Left hindlimb (tissue), 1 donor: ENCODE measurements at regions not wholly inside any gene's neighbourhood (a gene's known extent, or its start where the extent isn't known, plus 50 kb on each side); places are given as distances from the start of the nearest gene placed in this dataset.
"Not testable (repeated sequence)": the region's sequence is repeated elsewhere in the genome, so short reads cannot be mapped to it uniquely, and the experiment has no call there.

ENCODE experiments used
- DNase-seq: peaks from one replicate; pipeline ENCODE4 v3.0.0-alpha.2; 2018

DNA sequence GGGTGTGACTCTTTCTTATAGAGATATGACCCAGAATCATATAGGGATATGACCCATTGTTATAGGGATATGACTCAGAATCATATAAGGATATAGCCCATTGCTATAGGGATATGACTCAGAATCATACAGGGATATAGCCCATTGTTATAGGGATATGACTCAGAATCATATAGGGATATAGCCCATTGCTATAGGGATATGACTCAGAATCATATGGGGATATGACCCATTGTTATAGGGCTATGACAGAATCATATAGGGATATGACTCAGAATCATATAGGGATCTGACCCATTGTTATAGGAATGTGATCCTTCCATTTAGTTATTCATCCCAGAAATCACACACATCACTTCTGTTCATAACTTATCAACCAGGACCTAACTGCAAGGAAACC, 312.2 kb upstream of the ADARB2 start:
- DNase-seq = no peak

DNA sequence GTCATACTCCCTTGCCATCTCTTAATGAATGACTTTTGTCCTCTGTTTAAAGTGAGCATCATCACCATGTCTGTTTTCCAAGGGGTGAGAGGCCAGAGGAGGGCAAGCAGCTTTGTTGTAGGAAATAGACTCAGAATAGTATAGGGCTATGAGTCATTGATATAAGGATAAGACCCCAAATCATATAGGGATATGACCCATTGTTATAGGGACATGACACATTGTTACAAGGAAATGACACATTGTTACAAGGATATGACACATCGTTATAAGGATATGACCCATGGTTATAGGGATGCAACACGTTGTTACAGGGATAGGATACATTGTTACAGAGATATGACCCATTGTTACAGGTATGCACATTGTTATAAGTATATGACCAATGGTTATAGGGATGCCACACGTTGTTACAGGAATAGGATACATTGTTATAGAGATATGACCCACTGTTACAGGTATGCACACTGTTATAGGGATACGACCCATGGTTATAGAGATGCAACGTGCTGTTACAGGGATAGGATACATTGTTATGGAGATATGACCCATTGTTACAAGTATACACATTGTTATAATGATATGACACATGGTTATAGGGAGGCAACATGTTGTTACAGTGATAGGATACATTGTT, 311.1 kb upstream of the ADARB2 start:
- DNase-seq = no peak

DNA sequence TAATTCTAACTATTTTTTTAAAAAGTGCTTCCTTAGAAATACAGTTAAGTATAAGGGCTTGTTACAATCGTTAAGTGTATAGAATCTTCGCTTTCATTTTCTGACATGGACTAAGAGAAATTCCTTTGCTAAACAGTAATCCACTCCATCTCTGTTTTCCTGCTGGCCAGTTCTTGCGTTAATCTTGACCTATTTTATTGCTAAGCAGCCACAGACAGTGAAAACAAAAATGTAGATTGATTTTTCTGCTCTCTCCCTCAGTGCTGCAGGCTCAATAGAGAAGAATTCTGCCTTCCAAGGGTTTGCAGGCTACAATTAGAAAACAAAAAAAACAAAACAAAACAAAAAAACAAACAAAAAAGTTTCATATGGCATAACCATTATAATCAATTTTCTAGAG, 310.4 kb upstream of the ADARB2 start:
- DNase-seq = no peak

DNA sequence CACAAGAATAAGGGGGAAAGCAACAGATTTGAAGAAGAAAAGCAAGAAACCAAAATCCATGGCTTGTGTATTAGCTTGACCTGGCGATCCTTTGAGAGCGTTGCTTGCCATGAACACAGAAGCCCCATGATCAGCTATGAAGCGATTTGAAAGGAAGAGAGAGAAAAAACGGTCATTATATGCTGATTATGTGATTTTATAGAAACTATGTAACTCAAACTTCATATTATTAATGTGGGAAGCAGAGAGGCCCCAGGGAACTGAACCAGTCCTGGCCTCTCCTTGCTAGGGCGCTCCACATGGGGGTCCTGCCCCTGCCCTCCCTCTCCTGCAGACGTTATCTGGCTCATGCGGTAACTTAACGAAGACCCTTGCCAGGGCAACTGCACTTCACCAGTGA, 306.1 kb upstream of the ADARB2 start:
- no peak for DNase-seq

DNA sequence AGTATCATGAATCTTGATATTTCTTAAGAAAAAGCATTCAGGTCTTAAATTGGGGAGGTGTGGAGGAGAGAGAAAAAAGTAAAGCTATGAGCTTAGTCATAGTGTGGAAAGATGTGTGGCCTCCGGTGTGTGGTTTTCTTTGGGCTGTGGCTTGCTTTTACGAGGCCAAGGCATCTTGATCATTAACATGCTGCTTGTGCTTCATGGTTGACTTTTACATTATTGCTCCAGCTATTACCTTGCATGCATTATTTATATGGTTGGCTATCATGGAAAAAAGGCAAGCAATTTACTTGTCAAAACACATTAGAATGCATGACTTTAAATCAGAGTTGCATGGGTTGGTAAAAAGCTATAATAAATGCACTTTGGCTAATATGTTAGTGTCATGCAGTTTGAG, 300.7 kb upstream of the ADARB2 start:
- no peak for DNase-seq

DNA sequence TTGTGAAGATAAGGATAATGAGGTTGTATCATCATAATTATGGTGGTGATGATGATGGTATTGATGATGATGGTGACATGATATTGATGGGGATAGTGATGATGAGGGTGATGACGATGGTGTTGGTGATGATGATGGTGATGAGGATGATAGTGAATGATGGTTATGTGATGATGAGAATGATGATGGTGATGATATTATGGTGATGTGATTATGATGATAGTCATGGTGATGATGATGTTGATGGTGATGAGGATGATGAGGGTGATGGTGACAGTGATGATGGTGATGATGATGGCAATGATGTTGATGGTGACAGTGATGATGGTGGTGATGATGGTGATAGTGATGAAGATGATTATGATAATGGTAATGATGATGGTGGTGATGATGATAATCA, 299.9 kb upstream of the ADARB2 start:
- DNase-seq = no peak

DNA sequence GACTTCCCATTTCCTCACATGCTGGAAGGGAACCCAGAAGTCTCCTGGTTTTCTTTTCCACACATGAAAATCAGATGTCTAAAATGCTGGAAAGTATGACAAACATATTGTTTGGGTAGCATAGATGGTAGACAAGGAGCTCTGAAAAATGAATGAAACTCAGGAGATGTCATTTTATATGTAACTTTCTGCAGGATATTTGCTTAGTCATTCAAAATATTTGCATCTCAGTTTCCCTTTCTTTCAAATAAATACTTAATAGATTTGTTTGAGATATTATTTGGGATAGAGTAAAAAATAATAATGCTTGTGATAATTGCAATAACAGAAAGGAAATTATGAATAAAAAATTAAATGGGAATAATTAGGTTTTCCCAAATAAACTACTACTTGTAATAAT, 298.9 kb upstream of the ADARB2 start:
- no peak for DNase-seq

DNA sequence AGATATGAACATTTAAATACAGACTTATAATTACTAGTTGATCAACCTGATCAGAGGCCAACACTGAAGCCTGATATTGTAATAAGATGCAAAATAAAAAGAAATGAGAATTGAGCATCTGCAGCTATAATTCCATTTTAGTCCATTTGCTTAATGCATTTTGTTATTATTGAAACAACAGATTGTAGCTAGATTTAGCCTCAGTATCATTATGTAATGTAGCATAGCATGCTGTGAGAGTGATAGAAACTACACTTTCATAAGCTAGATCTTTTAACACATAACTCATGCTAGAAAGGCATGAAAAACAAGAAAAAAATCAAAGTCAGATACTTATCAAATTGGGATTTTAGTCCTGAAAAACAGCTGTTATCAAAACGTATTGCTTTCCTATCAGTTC, 292.7 kb upstream of the ADARB2 start:
- no peak for DNase-seq

DNA sequence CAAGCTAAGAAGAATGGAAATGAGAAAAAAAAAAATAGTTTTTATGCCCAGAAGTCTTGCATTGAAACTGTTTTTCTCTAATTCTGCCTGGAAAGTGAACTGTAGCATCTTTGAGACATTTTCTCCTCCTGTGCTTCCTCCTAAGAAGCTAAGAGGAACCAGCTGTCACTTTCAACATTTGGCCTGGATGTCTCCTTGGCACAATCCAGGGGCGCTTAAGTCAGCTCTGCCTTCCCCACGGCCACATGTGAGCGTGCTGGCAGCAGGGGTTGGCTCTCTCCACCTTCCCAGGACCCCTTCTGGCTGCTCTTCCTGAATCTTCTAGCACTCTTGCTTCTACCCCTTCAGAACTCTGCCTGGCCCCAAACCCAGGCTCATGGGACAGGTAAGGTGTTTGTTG, 289.6 kb upstream of the ADARB2 start:
- DNase-seq = no peak

DNA sequence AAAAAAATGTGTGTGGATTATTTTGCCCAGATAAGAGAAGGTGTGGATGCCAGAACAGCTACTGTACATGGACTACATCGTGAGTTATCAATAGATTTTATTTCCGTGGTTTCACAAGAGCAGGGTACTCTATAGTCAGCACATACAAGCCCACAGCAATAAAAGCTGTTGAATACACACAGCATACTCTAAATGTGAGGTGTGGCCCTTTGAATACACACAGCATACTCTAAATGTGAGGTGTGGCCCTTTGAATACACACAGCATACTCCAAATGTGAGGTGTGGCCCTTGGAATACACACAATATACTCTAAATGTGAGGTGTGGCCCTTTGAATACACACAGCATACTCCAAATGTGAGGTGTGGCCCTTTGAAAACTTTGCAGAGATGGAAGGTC, 287.4 kb upstream of the ADARB2 start:
- DNase-seq = not testable (repeated sequence)

DNA sequence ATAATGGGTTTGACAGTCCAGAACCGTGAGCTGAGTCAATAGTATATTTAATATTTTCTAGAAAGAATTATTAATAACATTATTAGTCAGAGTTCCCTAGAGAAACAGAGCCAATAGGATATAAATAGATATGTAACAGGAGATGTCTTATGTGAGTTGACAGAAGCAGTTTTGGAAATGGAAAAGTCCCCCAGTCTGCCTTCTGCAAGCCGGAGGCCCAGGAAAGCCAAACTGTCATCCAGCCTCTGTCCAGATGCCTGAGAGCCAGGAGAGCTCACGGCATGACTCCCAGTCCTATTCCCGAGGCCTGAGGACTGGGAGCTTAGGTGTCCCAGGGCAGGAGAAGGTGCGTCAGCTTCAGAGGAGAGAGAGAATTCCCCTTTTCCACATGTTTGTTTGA, 286.4 kb upstream of the ADARB2 start:
- DNase-seq = no peak

DNA sequence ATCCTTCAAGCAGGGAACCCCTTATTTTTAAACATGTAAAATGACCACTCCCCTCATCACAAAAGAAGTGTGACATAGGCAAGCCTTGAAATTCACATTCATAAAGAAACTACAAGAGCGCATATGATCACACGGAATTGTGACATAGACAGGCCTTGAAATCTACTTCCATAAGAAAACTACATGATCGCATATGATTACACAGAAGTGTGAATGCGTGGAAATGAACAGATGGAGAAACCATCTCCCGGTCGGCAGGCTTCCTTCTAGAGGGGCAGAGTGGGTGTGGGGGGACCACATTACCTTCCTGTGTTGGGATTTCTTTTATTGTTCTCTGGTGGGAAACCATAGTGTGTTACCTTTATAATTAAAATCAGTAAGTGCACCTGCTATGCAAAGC, 285.1 kb upstream of the ADARB2 start:
- no peak for DNase-seq

DNA sequence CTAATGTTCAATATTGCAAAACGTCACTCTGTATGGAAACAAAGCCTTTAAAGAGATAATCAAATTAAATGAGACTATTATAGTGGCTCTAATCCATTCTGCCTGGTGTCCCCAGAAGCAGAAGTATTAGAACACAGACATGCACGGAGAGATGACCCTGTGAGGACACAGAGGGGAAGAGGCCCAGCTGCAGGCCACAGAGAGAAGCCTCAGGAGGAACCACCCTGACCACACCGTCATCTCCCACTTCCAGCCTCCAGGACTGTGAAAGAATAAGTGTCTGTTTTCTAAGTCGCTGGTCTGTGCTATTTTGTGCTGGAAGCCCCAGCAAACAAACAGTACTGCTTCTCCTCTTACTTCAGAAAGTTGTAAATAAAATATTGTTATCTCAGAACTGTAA, 283.5 kb upstream of the ADARB2 start:
- DNase-seq = no peak

DNA sequence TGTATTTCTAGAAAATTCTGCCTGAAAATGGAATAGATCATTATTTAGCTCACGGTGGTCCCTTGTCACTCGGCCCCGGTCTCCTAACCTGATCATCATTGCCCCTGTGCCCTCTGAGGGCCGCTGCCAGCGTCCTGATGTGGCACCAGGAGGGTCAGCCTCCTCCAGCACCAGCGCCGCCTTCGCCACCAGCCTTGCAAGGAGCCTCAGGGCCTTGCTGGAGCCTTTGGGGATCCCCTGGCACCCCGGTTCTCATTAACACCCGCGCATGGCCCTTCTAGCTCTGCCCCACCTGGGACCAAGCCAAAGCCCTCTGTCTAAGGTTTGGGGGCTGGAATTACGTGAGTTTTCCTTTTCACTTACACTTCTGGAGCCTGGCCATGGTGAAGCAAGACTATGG, 282.5 kb upstream of the ADARB2 start:
- DNase-seq = no peak

DNA sequence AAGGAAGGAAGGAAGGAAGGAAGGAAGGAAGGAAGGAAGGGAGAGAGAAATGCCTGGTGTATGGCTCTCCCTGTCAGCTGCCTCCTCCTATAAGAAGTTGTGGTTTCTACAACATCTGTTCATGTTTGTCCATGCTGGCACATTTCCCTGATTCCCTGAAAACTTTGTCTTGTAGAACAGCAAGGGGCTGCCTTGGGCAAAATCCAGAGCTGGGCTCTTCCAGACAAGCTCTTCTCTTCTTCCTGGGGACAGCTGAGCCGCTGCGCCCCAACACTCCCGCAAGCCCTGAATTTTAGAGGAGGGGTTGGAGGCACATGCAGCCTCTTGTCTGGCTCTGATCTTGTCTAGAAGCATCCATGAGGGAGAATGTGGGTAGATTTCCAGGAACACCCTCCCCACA, 282.0 kb upstream of the ADARB2 start:
- no peak for DNase-seq

DNA sequence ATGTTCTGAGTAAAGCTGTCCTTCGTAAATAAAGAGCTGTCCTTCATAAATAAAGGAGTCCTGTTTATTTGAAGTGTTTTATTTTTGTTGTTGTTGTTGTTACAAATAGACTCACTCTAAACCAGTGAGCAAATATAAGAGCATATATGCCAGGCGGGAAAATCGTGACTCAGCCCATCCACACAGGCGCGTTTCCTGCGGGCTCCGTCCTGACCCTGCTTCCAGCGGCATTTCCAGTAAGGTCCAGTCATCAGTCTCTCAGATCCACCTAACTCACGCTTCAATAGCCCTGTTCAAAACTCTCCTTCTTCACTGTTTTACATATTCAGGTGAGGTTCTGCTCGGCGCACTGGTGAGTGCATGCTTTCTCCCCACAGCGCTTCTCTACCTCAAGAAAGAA, 277.2 kb upstream of the ADARB2 start:
- DNase-seq = no peak

DNA sequence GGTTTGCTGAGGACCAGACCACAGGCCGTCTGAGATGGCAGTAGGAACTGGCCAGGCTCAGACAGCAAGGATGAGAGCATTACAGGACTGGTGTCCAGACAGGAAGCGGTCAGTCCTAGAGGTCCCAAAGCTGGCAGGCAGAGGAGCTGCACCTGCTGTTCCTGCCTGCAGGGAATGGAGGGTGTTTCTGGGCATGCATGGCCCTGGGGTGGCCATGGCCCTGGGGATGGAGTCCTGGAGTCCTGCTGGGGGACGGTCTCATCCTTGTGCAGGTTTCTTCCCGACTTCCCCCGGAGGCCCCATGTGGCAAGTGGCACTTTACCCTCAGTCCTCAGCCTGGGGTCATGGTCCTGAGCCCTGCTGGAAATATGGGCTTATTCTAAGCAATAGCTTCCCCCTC, 274.9 kb upstream of the ADARB2 start:
- DNase-seq = no peak

DNA sequence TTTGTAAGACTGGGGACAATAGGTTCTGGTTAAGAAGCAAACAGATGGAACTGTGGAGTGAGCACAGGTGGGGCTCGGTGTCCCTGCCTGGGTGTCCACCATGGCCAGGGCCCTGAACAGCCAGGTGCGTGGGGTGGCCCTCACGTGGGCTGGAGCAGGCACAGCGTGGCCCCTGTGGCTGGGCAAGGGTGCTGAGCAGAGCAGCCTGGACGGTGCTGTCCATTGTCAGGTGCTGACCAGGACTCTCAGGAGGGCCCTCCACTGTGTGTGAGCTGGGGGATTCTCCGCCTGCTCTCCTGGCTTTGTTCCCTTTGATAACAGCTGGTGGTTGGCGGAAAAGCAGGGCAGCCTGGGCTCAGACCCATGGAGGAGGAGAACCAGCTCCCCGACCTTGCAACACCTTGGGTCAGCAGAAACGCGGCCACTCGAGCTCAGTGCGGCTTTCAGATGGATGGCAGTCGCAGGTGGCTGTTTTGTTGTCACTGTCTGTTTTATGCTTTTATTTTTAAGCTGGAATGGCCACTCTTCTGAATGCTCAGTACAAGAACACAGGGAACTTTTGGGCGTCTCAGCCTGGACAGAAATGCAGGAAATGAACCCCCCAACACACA, 273.9 kb upstream of the ADARB2 start:
- no peak for DNase-seq

DNA sequence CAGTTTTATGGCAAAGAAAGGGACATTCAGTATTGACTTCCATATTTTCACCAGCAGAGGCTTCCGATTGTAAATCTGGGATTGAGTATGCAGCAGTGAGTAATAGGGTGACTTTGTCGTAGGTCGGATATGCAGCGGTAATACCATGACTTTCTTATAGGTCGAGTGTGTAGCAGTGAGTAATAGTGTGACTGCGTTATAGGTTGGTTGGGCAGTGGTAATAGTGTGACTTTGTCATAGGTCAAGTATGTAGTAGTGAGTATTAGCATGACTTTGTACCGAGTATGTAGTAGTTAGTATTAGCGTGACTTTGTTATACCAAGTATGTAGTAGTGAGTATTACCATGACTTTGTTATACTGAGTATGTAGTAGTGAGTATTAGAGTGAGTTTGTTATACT, 268.2 kb upstream of the ADARB2 start:
- DNase-seq = no peak

DNA sequence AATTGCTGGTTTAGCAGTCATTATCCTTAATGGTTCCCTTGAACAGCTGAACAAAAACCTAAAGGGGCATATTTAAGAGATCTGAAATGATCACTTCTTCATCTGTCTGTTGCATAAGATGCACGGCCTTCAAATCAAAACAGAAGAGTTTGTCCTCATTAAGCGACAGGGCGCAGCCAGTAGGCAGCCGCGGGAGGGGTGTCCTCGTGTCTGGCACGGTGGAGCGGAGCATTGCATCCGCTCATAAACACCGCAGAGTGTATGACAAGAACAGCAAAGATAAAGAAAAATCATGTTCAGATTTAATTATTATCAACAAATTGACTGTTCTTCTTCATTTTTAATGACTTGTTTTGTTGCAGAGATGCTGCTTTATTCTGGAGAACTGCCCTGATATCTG, 255.6 kb upstream of the ADARB2 start:
- DNase-seq = no peak

DNA sequence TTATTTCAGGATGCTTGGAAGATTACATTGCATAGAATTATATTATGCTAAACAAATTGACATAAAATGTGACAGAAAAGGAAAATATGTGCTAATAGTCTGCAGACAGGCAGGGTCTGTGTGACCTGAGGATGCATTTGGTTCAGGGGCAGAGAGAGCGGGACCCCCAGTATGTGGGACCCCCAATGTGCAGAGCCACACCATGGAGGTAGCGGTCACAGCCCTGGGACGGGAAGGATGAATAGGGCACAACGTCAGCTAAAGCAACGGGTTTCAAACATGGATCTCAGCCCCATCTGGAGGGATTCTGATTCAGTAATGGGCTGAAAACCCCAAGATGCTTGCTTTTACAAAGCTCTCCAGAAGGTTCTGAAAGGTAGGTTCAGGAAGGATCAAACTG, 251.8 kb upstream of the ADARB2 start:
- no peak for DNase-seq

DNA sequence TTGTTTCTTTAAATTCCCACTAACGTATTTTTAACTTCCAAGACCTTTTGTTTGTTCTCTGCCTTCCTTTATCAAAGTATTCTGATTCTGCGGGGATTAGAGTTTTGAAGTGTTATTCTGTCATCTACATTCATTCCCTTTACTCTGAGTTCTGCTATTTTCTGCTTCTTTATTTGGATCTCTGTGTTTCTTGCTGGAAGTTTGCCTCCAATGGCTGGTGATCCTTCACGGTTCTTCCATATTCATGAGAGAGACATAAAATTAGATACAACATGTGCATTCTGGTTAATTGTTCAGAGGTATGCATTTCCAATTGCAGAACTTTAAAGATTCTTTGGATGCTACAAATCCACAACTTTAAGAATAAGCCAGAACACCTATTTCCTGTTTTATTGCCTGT, 244.7 kb upstream of the ADARB2 start:
- DNase-seq = no peak

DNA sequence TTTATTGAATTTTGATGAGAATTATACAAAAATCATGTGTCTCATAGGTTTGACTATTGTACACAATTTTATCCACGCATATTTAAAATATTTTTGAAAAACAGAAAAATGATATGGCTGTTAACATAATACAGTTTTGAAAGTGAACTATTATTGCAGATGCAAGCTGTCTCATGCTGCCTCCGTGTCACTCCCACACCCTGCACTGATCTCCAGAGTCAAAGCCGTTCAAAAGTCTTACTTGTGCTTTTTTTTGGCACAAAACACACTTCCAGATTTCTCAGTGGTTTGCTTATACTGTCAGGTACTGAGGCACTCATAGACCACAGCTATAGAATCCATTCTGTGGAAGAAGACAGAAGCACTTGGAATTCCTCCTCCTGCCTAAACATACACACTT, 243.1 kb upstream of the ADARB2 start:
- no peak for DNase-seq

DNA sequence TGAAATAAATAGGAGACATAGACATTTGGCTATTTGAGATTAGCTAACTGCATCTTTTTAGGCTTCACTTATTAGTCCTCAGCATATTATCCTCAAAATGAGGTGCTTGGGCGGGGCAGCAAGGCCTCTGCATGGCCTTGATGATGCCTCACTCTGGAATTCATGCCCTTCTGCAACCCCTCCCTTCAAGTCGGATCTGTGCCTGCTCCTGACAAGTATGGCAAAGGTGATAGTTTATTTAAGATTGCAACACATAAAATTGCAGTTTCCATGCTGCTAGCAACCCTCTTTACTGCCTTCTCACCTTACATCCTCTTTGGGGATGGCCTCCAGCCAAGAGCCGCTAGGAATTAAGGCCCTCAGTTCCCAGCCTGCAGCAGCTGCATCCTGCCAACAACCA, 241.3 kb upstream of the ADARB2 start:
- no peak for DNase-seq

DNA sequence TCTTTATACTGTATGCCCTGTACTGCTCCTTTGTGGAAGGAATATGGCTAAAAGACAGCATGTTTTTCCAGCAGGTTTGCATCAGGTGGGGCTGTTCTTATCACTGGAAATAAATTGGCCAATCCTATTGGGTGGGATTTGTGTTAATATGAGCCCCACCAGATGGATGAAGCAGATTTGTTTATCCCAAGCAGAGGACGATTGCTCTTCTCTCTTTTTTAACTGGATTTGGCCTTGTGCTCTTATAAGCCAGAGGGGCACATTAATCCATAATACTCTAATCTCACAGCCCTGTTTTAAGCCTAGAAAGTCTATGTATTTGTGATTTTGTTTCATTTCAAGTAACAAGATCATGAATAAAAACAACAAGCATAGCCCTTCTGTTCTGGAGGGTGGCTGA, 240.1 kb upstream of the ADARB2 start:
- DNase-seq = no peak

DNA sequence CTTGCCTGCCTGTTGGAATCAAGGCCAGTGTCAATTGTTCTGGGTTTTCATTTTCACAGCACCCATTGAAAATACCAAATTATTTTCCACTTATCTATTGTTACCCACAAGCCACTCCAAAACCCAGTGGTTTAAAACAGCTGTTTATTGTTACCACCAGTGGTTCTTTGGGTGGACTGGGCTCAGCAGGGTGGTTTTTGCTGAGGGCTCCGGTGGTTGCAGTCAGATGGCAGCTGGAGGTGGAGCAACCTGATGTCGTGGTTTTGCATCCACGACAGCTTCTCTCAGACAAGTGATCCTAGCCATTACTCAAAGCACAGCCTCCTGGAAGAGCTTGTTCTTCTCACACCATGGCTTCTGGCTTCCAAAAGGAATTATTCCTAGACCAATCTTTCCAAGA, 235.1 kb upstream of the ADARB2 start:
- no peak for DNase-seq
